ENCODE measurements at regions not wholly inside any gene's neighbourhood (a gene's known extent, or its start where the extent isn't known, plus 50 kb on each side); places are given as distances from the start of the nearest gene placed in this dataset.

- TF ChIP-seq NCOA2 (CRISPR knock-in tag; IDR thresholded peaks at IDR 0.05) (no peak), FOXM1 (CRISPR knock-in tag; IDR thresholded peaks at IDR 0.05) (no peak), ZBTB1 (CRISPR knock-in tag; IDR thresholded peaks at IDR 0.05; ENCODE audit: borderline replicate concordance) (no peak)
- TF ChIP-seq, protein P1, sequence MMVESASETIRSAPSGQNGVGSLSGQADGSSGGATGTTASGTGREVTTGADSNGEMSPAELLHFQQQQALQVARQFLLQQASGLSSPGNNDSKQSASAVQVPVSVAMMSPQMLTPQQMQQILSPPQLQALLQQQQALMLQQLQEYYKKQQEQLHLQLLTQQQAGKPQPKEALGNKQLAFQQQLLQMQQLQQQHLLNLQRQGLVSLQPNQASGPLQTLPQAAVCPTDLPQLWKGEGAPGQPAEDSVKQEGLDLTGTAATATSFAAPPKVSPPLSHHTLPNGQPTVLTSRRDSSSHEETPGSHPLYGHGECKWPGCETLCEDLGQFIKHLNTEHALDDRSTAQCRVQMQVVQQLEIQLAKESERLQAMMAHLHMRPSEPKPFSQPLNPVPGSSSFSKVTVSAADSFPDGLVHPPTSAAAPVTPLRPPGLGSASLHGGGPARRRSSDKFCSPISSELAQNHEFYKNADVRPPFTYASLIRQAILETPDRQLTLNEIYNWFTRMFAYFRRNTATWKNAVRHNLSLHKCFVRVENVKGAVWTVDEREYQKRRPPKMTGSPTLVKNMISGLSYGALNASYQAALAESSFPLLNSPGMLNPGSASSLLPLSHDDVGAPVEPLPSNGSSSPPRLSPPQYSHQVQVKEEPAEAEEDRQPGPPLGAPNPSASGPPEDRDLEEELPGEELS (CRISPR knock-in tag; IDR thresholded peaks at IDR 0.05): no peak
Observed at GRCh38 chr10:57222129-57222528, 861.1 kb upstream of the ZWINT start.

Measured in HepG2 (cell line).